Chondrocyte (in vitro differentiated cells): ENCODE measurements at regions not wholly inside any gene's neighbourhood (a gene's known extent, or its start where the extent isn't known, plus 50 kb on each side); places are given as distances from the start of the nearest gene placed in this dataset.

Source experiments
- DNase-seq: peaks from one replicate; pipeline ENCODE4 v3.0.0; 2021; ENCODE audit warnings: mixed read lengths, low spot score
- H3K27ac Mint-ChIP-seq: one replicate; pipeline ENCODE4 v1.8.0; 2021; ENCODE audit warnings: mild to moderate bottlenecking, moderate library complexity, mixed read lengths; ENCODE audit not compliant: unreplicated experiment
- H3K27me3 Mint-ChIP-seq: 2 replicates; pipeline ENCODE4 v1.8.0; 2021; ENCODE audit warnings: low read depth, mixed read lengths
- H3K36me3 Mint-ChIP-seq: 2 replicates; pipeline ENCODE4 v1.8.0; 2021; ENCODE audit warnings: low read depth, mixed read lengths
- H3K4me1 Mint-ChIP-seq: 2 replicates; pipeline ENCODE4 v1.8.0; 2021; ENCODE audit warnings: low read depth, mild to moderate bottlenecking, mixed read lengths
- H3K4me3 Mint-ChIP-seq: one replicate; pipeline ENCODE4 v1.8.0; 2021; ENCODE audit warnings: mild to moderate bottlenecking, moderate library complexity, mixed read lengths; ENCODE audit not compliant: unreplicated experiment
- H3K9me3 Mint-ChIP-seq: 2 replicates; pipeline ENCODE4 v1.8.0; 2021; ENCODE audit warnings: low read depth, mixed read lengths
- TF ChIP-seq, protein P1 (sequence below): fragments of 200-600 bp; sonication (generic); IDR thresholded peaks from 2 replicates; pipeline ENCODE4 v1.5.0; 2021; ENCODE audit warnings: antibody characterized with exemption, mild to moderate bottlenecking, moderate library complexity

DNA sequence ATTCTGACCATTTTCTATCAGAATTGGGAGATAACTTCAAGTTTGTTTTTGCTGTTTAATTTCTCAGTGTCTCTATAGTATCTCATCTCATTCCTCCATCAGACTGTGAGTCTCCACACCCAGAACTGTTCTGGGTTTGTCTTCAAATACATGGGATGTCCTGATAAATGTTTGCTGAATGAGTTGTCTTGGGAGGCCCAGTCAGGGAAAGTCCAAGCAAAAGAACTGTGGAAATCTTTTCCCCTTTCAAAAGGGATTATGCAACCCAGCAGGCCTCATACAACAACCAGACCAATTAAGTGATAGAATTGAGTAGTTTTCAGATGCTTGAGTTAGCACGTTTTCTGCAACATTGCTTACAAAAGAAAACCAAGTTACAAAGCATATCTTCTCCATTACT, 324.4 kb downstream of the BRINP1 start:
- TF ChIP-seq, protein P1, sequence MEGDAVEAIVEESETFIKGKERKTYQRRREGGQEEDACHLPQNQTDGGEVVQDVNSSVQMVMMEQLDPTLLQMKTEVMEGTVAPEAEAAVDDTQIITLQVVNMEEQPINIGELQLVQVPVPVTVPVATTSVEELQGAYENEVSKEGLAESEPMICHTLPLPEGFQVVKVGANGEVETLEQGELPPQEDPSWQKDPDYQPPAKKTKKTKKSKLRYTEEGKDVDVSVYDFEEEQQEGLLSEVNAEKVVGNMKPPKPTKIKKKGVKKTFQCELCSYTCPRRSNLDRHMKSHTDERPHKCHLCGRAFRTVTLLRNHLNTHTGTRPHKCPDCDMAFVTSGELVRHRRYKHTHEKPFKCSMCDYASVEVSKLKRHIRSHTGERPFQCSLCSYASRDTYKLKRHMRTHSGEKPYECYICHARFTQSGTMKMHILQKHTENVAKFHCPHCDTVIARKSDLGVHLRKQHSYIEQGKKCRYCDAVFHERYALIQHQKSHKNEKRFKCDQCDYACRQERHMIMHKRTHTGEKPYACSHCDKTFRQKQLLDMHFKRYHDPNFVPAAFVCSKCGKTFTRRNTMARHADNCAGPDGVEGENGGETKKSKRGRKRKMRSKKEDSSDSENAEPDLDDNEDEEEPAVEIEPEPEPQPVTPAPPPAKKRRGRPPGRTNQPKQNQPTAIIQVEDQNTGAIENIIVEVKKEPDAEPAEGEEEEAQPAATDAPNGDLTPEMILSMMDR = no peak
- no peak overlapping the region for H3K27ac Mint-ChIP-seq
- H3K4me1 Mint-ChIP-seq = no peaks in the 10 kb centered on the region
- no peak overlapping the region for H3K4me3 Mint-ChIP-seq
- DNase-seq = no peak
- H3K27me3 Mint-ChIP-seq = peaks cover 8% of the 10 kb centered on the region
- H3K9me3 Mint-ChIP-seq = peaks cover 3% of the 10 kb centered on the region
- no peaks in the 10 kb centered on the region for H3K36me3 Mint-ChIP-seq

DNA sequence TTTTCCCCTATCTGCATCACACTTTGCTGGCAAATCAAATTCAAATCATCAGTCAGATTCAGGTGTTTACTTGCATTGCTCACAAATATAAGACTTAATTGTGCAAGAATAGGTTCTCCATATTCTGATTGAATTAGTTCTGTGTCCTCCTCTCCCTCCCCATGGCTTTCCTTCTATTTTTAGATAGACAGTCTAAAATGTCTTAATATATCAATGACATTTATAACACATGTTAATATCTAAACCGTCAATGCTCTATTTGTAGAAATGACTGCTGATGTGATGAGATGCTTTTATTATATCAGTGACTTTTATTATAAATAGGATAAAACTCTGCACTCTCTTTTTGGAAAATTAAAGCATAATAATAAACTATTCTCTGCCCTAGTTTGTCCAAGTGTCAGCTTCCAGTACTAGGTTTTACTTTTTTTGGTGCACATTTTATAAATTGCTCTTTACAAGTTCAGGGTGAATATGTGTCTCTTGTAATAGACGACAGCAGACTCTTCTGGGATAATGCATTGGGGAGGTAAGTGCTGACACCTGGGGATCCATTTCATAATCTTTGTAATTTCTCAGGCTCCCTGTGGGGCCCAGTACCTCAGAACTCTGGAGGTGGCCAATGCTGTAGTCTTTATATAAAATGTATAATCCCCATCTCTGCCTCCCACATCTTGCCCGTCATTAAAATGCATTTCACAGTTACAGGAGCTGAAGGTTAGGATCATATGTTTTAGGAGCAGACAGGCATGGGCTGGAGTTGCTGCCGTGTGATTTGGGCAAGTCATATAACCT, 321.5 kb downstream of the BRINP1 start:
- H3K27ac Mint-ChIP-seq = no peak overlapping the region
- H3K36me3 Mint-ChIP-seq = no peaks in the 10 kb centered on the region
- no peaks in the 10 kb centered on the region for H3K9me3 Mint-ChIP-seq
- H3K4me3 Mint-ChIP-seq = no peak overlapping the region
- no peak for DNase-seq
- TF ChIP-seq, protein P1 = no peak
- no peaks in the 10 kb centered on the region for H3K4me1 Mint-ChIP-seq
- peaks cover 8% of the 10 kb centered on the region for H3K27me3 Mint-ChIP-seq

DNA sequence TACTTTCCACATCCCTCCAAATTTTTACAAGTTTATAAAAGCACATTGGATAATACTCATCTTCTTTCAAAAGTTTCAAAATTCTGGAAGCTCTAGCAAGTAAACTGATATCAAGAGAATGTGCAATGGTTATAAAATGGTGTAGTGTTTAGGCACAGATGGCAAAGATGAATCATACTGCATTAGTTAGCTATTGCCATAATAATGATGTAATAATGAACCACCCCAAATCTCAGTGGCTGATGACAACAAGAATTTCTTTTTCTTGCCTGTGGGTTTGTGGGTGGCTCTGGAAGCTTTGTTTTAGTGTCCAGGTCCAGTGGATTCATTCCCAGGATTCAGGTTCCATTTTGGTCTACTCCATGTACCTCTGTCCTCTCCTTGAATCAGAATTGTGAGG, 319.0 kb downstream of the BRINP1 start:
- TF ChIP-seq, protein P1 = no peak
- Mint-ChIP-seq H3K27ac (no peak overlapping the region), H3K4me1 (no peaks in the 10 kb centered on the region), H3K36me3 (no peaks in the 10 kb centered on the region), H3K4me3 (no peak overlapping the region), H3K9me3 (no peaks in the 10 kb centered on the region), H3K27me3 (peaks cover 8% of the 10 kb centered on the region)
- DNase-seq = no peak

DNA sequence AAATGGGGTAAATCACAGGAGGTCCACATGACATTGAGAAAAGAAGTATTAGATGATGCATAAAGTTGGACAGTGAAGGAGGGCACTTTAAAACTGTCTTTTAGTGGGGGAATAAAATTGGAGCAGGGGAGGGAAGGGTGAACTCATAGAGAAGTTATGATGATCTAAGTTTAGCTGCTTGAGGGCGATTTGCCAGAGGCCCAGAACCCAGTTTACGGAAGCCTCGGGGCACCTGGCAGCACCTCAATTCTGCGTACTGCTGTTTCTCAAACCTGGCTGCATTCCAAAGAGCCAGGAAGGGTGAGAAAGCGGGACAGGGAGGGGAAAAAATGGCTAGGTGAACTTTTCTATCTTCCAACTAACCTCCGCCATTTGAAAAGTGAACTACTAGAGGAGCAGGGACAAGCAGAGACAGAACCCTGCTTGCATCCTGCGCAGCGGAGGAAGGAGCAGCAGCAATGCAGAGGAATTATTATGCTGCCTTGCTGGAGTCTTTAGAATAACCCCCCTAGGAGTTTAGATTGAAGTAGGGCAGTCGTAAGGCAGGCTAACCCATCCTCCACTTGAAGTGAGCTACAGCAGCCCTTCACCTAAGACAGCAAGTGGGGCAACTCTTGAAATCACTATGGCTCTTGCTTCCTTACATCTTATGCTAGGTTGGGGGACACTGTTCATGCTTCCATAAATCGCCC, 316.8 kb downstream of the BRINP1 start:
- no peak for DNase-seq
- Mint-ChIP-seq H3K4me1 (no peaks in the 10 kb centered on the region), H3K27me3 (peaks cover 5% of the 10 kb centered on the region), H3K9me3 (no peaks in the 10 kb centered on the region), H3K4me3 (no peak overlapping the region), H3K27ac (no peak overlapping the region), H3K36me3 (no peaks in the 10 kb centered on the region)
- TF ChIP-seq, protein P1 = no peak

DNA sequence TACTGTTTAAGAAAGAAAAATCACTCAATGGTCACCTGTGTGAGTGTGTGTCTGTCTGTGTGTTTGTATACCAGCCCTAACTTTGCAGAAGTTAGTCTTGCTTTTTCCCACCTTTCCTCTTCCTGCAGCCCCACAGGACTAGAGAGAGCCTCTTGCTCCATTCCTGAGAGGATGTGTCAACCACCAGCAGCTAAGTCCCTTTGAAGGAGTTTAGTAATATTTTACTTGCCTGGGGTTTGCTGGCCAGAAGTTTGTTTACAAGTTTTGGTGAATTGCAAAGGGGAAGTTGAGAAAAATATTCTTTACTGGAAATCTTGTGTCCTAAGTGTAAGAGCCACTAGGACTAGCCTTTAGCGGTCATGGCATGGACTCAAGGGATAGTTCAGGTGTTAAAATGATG, 316.2 kb downstream of the BRINP1 start:
- no peaks in the 10 kb centered on the region for H3K36me3 Mint-ChIP-seq
- peaks cover 5% of the 10 kb centered on the region for H3K27me3 Mint-ChIP-seq
- no peaks in the 10 kb centered on the region for H3K4me1 Mint-ChIP-seq
- no peak for DNase-seq
- H3K4me3 Mint-ChIP-seq = no peak overlapping the region
- H3K9me3 Mint-ChIP-seq = no peaks in the 10 kb centered on the region
- H3K27ac Mint-ChIP-seq = no peak overlapping the region
- TF ChIP-seq, protein P1 = no peak
